Activated CD8-positive, alpha-beta memory T cell treated with anti-CD3 and anti-CD28 coated beads, Interleukin-2, amount 50 U/mL, for 4 hours (primary cell): ENCODE measurements at regions not wholly inside any gene's neighbourhood (a gene's known extent, or its start where the extent isn't known, plus 50 kb on each side); places are given as distances from the start of the nearest gene placed in this dataset.

Source experiments
- DNase-seq: peaks from one replicate; pipeline ENCODE4 v3.0.0-alpha.2; 2020

DNA sequence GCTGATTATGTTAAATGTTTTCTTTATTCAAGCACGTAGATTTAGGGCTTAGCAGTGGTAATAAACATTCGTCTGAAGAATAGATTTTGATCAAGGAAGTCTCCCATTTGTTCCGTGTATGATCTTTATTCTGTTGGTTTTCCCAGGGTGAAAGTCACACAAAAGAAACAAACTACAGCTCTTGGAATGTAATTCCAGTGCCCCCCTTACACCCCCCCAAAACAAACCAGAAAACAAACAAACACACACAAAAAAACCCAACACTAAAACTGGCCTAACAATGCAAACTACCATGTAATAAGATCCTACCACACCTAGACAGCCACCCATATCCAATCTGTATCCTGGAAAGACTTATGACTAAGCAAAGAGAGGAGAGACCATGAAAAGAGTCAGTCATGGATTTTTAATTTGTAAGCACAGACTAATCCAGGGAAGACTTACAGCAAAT, 196.2 kb upstream of the ELL2 start:
- DNase-seq: no peak

DNA sequence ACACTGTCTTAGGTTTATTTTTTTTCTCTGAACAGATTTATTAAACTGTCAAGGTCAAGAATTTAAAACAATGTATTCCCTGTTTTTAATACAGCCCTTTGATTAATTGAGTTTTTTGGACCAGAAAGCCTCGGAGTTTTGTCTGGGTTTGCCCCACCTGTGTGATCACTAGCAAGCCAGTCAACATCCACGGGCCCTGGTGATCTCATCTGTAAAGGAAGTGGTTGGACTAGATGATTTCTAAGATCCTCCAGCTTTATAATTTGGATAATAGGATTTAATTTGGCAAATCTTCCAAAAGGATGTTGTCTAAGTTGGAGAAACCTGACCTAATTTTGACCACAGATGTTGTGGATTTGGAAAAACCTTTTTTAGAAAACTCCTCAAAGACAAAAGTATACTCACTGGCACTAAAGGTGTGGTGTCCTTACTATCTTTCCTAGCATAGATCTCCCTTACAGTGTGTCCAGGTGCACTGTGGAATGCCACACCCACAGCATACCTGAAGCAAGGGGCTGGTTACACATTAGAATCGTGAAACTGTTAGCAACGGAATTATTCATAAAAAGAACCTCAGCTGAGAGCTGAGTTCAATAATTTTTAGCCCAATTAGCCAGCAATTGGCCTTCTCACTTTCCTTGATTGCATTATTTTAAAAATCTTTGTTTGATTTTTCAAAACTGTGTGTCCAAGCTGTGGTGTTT, 195.6 kb upstream of the ELL2 start:
- no peak for DNase-seq

GRCh38 chr5:96155147-96155546, 193.5 kb upstream of the ELL2 start:
- DNase-seq: no peak

DNA sequence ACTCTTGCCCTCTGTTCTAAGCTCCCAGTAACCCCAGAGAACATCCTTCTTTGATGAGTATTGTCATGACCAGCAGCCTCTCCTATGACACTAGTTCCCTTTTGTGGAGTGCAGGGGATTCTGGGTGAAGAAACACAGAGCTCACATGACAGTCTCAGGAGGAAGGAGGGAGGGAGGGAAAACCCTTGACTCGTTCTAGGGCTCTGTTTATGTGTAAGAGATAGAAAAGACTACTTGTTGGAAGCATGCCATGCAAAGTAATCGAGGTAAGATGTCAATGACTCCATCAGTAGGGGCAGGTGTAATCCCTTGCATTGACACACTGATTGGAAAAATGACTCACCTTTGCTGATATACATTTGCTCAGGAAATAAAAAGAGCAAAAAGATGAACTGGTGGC, 190.2 kb upstream of the ELL2 start:
- DNase-seq: no peak

DNA sequence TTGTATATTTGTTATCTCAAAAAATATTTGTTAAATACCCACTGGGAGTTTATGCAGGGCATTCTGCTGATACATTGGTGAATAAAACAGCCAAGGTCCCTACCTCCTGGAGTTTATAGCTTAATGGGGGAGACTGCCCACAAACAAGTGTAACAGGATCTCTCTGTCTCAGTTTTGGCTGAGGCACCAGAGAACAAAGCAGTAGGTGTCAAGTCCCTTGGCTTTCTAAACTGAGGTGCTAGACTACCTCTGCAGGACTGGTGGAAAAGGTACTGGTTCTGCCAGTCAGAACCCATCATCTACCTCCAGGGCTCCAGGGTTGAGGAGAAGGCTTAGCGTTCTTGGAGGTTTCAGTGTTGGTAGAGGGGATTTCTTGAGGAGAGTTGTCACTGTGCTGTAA, 188.4 kb upstream of the ELL2 start:
- no peak for DNase-seq

DNA sequence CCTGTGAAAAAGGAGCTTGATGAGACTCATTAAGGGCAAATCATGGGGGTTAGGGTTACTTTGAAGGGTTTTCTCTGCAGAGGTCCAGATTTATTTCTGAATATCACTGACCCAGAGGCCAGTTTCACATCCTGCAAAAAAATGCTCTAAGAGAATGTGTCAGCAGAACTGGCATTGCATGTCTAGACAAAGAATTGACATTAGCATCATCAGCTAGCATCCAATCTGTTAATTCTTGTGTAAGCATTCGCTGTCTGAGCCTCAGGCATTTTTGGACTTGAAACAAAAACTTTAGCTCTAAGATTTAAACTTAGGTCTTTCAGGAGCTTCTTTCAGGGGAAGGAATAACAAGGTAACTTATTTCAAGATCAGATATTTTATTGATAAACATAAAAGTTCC, 187.9 kb upstream of the ELL2 start:
- DNase-seq: no peak

DNA sequence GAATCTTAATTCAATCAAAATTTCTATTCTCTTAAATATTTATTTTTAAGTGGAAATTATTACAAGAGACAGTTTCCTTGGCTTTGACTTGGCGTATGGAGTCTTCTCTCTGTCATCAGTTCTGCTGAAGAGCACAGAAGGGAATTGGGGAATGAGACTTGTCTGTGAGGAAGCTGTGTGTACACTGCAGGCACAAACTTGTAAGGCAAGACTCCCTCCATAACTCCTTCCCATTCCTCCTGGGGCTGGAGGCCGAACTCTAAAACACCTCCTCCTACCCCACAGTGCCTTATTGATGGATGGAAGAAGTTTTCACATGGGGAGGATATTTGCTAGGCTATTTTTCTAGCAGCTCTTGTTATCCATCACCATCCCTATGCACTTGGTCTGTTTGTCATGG, 187.4 kb upstream of the ELL2 start:
- DNase-seq: no peak

GRCh38 chr5:96148376-96148775, 186.7 kb upstream of the ELL2 start:
- DNase-seq: no peak

GRCh38 chr5:96147866-96148265, 186.2 kb upstream of the ELL2 start:
- no peak for DNase-seq

- no peak for DNase-seq
Measured at GRCh38 chr5:96146675-96147074, 185.0 kb upstream of the ELL2 start.

- no peak for DNase-seq
Measured at GRCh38 chr5:96144289-96144688, 182.6 kb upstream of the ELL2 start.

GRCh38 chr5:96143450-96143849, 181.8 kb upstream of the ELL2 start:
- DNase-seq: no peak

DNA sequence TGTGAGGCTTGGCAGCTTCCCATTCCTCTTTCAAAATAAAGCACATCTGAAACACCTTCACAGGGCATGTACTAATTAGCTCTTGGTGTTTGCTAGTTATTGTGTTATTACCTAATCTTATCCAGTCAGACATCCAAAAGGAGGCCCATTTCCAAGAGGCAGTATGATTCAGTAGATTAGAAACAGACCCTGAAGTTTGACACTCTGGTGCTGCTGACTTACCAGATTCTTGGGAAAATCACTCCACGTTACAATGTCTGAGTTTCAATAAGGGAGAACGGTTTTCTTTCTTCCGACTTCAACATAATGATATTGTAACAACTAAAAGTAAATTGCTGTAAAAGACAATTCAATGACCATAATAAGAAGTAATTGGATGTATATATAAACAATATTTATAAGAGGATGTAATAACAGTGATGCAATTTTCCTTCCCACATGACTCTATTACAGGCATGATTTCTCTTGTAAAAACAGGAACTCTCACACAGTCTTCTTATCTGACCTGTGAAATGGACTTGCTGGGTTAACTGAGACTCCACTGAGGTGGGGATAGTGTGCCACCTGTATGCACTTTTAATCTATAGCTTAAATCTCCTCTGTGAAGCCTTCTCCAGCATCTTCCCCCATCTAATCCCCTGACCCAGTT, 181.3 kb upstream of the ELL2 start:
- no peak for DNase-seq

- DNase-seq: no peak
Measured at GRCh38 chr5:96142184-96142781, 180.6 kb upstream of the ELL2 start.

DNA sequence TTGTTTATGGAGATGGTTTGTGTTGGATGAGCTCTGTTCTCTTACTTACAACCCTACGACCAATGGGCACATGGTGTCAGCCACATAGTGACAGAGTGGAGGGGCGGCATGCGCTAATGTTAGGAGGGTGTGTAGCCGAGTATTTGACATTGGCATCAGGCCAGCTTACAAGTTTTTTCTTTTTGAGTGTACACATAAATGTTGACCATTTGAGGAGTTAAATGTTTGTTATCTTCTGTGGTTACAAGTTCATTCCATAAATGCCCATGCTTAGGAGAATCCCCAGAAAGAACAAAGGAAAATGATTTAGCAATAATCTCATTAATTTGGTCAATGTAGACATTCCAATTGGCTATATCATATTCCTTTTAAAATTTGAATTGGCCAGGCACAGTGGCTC, 180.1 kb upstream of the ELL2 start:
- DNase-seq: no peak

DNA sequence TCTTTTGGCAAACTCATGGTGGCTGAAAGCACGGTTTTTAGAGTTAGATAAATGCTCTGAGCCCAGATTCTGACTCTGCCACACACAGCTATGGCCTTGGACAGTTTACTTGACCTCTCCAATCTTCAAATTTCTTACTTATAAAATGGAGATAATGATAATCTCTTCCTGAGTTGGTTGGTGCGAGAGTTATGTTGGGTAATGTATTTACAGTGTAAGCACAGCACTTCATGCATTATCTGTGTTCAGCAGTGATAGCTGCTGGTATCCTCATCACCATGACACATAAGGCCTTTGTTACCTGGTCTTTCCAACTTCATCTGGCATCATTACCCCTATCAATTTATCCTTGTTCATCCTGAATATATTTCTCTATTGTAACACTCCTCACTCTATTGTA, 178.8 kb upstream of the ELL2 start:
- no peak for DNase-seq

DNA sequence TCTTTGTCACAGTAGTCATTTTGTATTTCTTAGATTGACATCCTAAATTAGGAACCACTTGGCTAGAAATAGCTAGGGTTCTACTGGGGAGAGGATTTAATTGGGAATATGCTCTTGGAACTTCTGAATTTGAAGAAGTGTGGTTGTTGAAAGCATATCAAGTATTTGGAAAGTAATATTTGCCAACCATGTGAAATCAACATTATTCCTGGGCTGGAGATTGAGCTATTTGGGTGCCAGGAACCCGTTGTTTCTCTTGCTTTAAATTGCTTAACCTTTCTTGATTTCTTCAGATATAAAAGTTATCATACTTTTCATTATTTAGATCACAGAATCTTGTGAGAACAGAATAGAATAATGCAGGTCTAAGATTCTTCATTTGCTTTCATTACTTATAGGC, 178.4 kb upstream of the ELL2 start:
- no peak for DNase-seq

GRCh38 chr5:96134886-96135285, 173.2 kb upstream of the ELL2 start:
- DNase-seq: no peak

GRCh38 chr5:96133341-96134079, 171.9 kb upstream of the ELL2 start:
- DNase-seq: no peak

DNA sequence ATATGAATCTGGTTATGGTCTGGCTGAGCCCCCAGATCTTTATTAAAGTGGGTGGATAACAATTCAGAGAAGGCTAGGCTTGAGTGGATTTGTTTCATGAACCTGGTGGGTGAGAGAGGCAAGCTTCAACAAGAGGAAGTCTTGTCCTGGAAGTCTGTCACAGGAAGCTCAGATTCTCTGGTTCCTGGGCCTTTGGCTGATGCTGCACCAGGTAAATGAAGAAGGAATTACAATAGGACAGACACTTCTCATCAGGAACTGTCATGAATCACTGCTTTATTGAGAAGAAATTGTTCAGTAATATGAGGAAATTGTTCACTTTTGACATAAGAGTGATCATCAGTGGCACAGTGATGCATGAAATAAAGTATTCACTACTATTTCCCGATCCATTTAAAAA, 167.6 kb upstream of the ELL2 start:
- DNase-seq: no peak

DNA sequence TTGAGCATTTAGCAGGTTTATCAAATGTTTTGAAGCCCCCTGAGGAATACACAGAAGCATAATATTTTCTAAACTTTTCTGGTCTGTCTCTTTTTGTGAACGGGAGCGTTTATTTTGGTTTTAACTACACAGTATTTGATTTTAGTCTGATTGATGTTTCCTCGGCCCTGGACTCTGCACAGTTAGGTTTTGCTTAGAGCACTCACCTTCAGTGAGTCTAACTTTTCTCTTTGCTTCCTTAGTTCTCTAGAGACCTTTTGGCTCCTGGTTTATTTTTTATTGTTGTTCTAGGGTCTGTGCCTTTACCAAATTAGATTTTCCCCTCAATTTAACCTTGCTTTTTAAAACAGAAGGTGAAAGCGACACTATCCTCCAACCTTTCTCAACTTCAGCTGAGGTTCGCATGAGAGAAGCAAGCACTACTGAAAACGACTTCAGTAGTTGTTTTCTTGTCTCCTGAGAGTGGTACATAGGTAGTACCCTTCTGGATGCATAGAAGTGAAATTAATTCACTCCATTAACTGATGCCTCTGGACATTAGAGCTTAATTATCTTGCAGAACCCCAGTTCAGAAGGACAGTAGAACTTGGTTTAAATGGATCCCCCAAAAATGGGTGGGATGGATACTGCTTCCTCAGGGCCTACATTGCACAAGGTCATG, 166.7 kb upstream of the ELL2 start:
- no peak for DNase-seq

- no peak for DNase-seq
Measured at GRCh38 chr5:96127538-96127937, 165.9 kb upstream of the ELL2 start.

DNA sequence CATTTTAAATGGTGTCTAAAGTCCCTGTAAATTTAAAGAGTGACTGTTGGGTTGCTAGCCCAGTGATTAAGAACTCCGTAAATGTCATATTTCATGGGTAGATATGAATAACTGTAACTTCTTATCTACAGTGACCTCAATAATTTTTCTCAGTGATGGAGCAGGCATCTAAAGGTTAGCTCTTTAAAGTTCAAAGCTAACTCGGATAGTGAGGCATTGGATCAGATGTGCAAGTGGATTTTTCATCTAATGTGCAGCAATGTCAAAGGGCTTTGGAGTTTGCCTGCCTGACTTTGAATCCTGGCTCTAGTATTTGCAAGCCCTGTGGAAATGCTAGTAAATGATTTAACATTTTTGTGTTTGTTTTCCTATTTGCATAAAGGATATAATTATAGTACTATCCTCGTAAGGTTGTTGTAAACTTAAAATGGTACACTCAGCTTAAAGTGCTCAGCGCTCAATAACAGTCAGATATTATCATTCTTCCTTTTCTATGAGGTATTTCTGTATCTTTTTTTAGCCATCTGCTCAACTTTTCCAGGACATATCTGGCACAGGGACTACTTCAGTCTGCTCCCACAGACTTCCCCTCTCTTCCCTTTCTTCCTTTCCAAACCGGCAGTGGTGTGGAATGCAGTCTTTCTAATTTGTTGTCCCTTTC, 163.7 kb upstream of the ELL2 start:
- DNase-seq: no peak
